GM12874 (cell line): ENCODE measurements at regions not wholly inside any gene's neighbourhood (a gene's known extent, or its start where the extent isn't known, plus 50 kb on each side); places are given as distances from the start of the nearest gene placed in this dataset.

Experiments
- TF ChIP-seq, protein P1 (sequence below): IDR thresholded peaks from 2 replicates; pipeline ENCODE4 v1.5.1; 2011; ENCODE audit warnings: low read depth, mild to moderate bottlenecking, control low read depth, low read length, moderate library complexity; ENCODE audit not compliant: insufficient read depth

DNA sequence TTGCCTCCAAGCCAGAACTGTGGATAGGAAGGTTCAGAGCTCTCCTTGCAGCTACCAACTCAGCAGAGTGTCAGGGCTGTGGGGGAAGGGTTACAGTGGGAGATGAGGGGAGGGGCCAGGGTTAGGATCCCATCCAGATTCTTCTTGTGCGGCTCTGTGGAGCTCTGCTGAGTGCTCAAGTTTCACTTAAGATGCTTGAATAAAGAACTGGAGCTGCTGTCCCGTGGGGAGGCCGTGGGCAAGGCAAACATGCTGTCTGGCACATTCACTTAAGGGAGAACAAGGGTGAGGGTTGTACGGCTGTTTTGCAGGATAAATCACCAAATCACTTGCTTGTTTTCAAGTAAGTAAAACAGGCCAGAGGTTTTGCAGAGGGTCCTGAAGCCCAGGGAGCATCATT lies 197.1 kb downstream of the FAM76B start:
- TF ChIP-seq, protein P1, sequence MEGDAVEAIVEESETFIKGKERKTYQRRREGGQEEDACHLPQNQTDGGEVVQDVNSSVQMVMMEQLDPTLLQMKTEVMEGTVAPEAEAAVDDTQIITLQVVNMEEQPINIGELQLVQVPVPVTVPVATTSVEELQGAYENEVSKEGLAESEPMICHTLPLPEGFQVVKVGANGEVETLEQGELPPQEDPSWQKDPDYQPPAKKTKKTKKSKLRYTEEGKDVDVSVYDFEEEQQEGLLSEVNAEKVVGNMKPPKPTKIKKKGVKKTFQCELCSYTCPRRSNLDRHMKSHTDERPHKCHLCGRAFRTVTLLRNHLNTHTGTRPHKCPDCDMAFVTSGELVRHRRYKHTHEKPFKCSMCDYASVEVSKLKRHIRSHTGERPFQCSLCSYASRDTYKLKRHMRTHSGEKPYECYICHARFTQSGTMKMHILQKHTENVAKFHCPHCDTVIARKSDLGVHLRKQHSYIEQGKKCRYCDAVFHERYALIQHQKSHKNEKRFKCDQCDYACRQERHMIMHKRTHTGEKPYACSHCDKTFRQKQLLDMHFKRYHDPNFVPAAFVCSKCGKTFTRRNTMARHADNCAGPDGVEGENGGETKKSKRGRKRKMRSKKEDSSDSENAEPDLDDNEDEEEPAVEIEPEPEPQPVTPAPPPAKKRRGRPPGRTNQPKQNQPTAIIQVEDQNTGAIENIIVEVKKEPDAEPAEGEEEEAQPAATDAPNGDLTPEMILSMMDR: no peak

DNA sequence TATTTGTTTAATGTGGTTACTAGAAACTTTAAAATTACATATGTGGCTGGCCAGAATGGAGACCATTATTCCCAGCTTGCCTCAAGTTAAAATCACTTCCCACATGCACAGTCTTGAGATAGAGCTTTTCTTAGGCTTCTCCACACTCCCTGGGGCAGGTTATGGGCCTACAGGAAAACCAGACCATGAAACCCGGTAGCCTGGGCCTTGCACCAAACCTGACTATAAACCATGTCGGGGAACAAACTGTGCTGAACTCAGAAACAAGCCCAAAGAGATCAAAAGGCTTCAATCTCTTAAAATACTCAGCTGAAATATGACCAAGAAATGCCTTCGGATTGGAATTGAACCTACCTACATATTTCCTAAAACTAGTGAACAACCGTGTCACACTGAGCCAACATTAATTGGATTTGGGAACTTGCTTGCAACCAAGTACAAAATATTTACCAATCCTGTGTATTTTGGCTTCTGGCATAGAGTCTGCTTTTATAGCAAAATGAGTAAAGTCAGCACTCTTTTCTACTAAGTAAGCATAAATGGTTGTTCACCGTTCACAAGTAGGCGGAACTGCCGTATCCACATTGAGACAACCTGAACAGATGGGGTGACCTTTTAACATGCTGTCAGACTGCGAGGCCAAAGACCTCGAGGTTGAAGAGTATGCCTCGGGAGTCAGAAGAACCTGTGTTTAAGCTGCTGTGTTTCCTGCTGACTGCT lies 199.5 kb downstream of the FAM76B start:
- TF ChIP-seq, protein P1: no peak

DNA sequence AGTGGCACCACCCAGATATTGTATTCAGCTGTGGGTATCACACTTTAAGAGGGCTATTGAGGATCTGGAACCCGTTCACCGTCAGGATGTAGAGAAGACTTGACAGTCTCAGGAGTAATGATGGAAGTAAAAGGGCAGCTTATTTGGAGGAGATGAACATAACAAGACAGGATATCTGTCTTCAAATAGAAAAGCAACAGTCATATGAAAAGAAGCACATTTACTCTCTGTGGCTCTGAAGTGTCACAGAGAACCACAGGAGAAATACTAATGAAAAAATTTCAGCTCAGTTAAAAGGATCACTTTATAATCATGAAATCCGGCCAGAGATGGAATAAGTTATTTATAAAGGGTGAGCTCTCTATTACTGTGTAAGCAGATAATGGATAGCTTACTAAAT lies 200.8 kb downstream of the FAM76B start:
- TF ChIP-seq, protein P1: no peak

DNA sequence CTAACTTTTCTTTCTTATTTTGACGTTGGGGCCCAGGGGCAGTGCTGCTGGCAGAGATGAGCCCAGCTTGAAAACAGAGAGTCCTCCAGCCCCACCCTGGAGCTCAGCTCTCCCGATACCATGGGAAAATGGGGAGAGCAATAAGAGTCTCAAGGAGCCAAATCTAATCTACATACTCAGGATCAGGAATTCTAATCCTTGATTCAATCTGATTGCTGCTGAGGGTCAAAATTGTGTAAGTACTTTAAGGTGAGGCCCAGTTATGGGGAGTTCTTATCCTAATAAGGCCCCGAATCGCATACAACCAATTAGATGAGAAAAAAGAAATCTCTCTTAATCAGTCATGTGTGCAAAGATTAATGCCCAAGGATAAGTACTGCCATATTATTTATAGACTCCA lies 202.9 kb downstream of the FAM76B start:
- TF ChIP-seq, protein P1: no peak

DNA sequence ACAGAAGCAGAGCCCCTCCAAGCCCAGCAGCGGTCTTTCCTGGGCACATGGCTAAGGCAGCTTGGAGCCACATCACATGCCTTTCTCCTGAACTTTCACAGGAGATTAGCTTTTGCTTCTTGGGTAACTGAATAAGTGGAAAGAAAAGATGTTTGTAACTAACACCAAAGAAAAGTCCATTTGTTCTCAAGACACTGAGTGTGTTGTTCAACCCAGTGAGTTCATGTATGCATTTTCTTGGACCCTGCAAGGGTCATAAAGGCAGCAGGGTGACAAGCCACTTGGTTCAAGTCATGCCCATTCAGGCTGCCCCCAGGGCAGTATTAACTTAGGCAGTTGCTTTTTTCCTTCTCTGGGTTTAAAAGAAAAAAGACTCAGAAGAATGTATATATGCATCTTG lies 203.4 kb downstream of the FAM76B start:
- TF ChIP-seq, protein P1: no peak

DNA sequence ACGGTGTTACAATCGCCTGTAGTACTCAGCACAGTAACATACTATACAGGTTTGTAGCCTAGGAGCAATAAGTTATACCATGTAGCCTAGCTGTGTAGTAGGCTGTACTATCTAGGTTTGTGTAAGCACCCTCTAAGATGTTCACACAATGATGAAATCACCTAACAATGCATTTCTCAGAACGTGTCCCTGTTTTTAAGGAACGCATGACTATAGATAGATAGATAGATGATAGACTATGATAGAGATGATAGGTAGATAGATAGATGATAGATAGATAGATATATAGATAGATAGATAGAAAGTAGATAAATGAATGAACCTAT lies 203.9 kb downstream of the FAM76B start:
- TF ChIP-seq, protein P1: no peak

DNA sequence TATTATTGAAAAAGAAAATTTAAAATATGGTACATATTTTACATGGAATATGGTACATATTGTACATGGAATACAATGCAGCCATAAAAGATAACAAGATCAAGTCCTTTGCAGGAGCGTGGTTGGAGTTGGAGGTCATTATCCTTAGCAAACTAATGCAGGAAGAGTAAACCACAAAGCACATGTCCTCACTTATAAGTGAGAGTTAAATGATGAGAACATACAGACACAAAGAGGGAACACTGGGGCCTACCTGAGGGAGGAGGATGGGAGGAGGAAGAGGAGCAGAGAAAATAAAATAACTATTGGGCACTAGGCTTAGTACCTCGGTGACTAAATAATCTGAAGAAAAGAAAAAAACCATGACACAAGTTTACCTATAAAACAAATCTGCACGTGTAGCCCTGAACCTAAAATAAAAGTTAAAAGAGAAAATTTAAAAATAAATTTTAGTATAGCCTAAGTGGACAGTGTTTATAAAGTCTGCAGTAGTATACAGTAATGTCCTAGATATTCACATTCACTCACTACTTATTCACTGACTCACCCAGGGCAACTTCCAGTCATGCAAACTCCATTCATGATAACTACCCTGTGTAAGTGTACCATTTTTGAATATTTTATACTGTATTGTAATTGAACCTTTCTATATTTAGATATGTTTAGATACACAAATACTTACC lies 204.4 kb downstream of the FAM76B start:
- TF ChIP-seq, protein P1: no peak
